NCI-H1417 treated with DMSO at 0.1 percent for 48 hours (cell line): ENCODE measurements at regions not wholly inside any gene's neighbourhood (a gene's known extent, or its start where the extent isn't known, plus 50 kb on each side); places are given as distances from the start of the nearest gene placed in this dataset.
"Not testable (repeated sequence)": the region's sequence is repeated elsewhere in the genome, so short reads cannot be mapped to it uniquely, and the experiment has no call there.

Experiments
- DNase-seq: peaks from one replicate; lab custom pipeline; 2025; lab: John Stamatoyannopoulos, UW

DNA sequence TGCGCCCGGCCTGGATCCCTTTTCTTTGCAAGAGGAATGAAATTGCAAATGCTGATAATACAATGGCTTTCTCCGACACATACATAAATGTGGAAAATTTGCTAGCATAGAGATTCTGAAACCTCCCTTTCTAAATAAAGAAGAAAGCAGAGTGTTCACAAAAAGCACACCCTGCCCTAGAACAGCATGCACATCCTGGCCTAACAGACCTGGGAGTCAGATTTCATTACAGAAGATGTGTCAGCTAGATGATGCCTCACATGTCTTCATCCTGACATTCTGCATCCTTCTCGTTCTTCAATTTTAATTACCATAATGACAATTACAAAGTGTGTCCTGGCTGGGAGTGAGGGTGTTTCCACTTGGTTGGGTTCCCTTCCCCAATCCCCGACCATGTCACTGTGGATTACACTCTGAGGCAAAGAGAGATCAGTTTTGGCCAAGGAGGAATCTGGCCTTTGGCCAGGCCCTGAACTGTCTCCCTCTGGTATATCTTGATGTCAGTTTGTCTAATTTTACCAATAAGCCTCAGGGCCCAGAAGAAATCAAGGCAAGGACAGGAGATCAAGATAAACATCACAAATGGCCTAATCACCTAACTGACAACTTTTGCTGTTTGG, 104.9 kb upstream of the SPATA12 start:
- no peak for DNase-seq

DNA sequence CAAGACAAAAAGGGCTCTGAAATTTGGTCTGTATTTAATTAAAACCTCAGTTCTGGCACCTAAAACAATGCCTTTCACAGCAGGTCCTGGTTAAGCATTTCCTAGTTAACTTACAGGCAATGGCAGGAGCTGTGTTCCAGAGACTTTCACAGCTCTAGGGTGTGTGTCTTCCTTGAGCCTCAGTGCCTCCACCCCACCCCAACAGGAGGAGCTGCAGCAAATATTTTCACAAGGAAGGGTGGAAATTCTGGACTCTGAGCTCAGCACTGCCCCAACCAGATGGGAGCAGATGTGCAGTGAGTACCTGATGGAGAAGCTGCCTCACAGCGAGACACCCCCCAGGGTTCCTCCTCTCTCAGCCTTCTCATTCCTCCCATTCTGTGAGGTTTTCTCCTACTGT, 106.3 kb upstream of the SPATA12 start:
- DNase-seq, result no peak

DNA sequence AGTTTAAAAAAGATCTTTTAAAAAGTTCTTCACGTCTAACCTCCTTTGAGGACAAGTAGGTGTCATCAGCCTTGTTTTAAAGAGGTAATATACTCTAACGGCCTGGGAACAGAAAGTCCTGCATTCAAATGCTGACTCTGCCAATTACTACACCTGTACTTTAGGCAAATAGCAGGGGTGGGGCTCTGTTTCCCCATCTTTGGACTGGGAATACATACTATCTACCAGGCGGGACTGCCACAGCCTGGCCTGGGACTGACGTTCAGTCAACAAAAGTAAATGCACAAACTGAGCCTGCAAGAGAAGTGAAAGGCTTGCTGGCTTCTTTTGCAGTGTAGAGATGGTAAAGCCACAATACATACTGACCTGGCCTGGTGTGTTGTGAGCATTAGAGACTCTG, 107.6 kb upstream of the SPATA12 start:
- DNase-seq, result no peak

DNA sequence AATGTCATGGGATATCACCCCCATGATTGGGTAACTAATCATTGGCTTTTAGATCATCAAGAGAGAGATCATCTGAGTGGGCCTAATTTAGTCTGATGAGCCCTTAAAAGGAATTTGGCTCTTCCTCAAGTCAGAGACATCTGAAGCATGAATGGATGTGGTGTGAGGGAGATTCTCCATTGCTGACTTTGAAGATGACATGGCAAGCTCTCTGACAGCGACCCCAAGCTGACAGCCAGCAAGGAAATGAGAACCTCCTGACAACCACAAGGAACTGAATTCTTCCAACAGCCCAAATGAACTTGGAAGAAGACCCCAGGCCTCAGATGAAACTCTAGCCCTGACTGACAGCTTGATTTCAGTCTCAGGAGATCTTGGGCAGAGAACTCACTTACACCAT, 108.4 kb upstream of the SPATA12 start:
- no peak for DNase-seq

DNA sequence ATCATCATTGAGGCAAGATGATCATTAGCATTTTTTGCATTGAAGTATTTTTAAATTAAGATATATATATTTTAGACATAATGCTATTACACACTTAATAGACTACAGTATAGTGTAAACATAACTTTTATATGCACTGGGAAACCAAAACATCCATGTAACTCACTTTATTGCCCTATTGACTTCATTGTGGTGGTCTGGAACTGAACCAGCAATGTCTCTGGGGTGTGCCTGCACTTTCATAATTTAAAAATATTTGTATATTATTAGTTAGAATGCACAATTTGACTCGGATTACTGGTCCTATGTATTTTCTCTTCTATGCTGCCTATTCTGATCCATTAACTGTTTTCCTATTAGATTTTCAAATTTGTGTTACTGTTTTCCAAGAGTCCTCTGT, 109.1 kb upstream of the SPATA12 start:
- no peak for DNase-seq

DNA sequence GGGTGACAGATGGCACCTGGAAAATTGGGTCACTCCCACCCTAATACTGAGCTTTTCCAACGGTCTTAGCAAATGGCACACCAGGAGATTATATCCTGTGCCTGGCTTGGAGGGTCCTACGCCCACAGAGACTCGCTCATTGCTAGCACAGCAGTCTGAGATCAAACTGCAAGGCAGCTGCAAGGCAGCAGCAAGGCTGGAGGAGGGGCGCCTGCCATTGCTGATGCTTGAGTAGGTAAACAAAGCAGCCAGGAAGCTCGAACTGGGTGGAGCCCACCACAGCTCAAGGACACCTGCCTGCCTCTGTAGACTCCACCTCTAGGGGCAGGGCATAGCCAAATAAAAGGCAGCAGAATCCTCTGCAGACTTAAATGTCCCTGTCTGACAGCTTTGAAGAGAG, 115.1 kb upstream of the SPATA12 start:
- not testable (repeated sequence) for DNase-seq

DNA sequence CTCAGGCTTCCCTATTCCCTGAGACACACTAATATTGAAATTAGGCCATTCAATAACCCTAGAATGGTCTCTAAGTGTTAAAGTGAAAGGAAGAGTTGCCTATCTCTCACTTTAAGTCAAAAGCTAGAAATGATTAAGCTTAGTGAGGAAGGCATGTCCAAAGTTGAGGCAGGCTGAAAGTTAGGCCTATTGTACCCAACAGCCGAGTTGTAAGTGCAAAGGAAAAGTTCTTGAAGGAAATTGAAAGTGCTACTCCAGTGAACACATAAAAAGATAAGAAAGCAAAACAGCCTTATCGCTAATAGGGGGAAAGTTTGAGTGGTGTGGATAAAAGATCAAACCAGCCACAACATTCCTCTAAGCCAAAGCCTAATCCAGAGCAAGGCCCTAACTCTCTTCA, 117.9 kb upstream of the SPATA12 start:
- DNase-seq, result no peak

DNA sequence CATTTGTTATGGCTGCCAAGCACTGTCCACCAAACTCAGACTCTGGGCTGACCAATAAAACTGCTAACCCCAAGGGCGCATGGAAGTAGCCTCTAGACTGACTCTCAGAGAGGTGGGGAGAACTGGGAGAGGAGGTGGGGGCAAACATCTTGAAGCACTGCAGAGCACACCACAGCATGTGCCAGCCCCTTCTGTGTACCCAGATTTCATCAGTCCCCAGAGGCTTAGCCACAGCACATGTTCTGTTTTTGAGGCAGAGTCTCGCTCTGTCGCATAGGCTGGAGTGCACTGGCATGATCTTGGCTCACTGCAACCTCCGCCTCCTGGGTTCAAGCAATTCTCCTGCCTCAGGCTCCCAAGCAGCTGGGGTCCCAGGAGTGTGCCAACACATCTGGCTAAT, 119.5 kb upstream of the SPATA12 start:
- DNase-seq, result no peak

DNA sequence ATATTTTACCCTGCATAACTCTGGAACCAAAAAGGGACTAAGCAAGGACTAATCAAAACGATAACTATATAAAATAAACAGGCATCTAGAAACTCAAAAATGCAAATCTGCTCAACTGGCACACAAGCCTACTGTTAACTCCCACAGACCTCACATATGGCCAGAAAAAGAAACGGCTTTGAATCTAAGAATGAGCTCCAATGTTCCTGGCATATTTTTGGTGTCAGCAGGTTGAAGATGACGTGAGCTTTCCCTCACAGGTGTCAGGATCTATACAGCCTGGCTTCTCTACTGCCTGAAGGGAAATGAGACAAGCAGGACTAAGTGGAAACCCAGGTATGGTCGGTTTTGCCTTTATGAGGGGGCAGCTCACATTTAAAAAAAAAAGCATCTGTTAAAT, 120.1 kb upstream of the SPATA12 start:
- DNase-seq, result no peak

DNA sequence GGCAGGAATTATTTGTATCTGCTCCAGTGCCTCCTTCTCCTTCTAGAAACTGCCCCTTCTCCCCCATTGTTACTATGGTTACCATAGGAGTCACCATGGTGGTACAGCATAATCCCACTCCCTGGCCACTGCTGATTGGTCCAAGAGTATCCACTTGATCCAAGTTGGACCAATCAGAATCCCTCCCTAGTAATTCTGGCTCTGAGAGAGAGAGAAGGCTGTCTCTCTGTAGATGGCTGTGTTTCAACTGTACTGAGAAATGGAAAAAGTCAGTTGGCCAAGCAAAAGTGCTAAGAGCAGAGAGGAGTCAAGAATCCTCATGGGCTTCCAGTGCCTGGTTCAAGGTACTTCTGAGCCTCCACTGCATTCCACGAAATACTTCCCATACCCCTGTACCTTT, 120.6 kb upstream of the SPATA12 start:
- no peak for DNase-seq

DNA sequence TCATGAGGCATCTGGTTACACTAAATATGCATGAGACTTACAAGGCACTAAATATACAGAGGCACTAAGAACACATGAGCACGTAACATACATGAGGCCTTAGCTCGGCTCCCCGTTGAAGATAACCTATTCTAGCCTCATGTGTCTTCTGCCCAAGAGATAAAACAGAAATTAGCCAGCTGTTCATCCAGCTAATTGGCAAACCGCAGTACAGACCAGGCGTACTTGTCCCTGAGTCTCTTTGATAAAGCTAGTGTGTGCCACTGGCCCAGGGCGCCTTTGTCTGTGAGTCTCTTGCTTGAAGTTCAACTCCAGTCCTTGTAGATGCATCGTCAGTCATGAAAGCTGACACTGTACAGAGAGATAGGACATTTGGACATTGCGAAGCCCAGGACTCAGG, 121.9 kb upstream of the SPATA12 start:
- no peak for DNase-seq

DNA sequence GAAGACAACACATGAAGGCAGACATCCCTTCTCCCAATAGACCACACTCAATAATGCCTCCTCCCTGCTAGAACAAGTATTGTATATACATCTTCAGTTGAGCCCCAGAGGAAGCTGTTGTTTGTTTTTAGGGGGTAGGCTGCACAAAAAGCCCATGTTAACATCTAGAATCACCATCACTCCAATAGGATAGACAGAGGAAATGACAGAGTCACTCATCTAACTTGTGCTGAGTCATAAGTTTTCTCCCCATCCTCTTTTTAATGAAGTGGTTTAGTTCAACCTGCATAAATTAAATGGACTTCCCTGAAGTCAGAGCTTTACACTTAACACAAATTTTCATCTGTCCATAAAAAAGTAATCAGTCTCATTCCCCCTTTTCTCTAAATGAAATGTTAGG, 122.9 kb upstream of the SPATA12 start:
- no peak for DNase-seq

DNA sequence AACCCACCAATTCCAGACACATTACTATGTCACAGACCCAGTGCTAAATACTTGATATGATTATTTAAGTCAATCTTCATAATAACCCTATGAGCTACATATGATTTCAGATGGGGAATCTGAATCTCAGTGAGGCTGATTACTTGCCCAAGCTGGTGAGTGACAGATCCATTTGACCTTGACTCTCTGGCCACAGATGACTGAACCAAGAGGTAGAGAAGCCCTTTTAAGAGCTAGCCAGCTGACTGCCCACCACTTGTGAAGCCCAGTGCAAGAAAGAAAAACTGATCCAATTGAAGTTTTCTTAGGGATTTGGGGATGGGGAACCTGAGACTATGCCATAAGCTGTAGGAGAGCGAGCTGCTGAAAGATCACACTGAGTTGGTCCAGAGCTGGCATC, 124.7 kb upstream of the SPATA12 start:
- no peak for DNase-seq

DNA sequence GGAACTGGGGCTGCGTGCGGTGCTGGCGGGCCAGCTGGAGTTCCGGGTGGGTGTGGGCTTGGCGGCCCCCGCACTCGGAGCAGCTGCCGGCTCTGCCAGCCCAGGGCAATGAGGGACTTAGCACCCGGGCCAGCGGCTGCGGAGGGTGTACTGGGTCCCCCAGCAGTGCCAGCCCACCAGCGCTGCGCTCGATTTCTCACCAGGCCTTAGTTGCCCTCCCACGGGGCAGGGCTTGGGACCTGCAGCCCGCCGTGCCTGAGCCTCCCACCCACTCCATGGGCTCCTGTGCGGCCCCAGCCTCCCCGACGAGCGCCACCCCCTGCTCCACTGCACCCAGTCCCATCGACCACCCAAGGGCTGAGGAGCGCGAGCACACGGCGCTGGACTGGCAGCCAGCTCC, 126.0 kb upstream of the SPATA12 start:
- DNase-seq, result not testable (repeated sequence)

DNA sequence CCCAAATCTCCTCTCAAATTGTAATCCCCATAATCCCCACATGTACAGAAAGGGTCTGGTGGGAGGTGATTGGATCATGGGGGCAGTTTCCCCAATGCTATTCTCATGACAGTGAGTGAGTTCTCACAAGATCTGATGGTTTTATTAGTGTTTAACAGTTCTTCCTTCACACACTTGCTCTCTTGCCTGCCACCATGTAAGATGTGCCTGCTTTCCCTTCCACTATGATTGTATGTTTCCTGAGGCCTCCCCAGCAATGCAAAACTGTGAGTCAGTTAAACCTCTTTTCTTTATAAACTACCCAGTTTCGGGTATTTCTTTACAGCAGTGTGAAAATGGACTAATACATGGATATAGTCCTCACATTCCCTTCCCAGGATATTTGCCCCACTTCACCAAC, 126.7 kb upstream of the SPATA12 start:
- DNase-seq, result no peak

DNA sequence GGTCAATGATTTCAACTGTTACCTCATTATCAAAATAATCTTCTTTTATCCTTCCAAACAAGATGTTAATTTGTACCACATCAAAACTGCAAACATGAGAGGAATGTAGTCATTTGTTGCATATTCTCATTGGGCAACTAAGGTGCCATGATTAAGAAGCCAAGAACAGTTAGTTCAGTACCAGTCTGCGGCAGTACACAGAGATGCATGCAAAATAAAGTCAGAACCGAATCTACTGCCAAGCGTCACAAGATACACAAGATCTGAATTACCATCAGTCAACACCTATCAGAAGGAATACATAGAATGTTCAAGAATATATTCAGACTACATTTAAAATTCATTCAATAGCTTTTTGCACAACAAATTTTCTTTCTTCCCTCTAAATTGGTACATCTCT, 127.6 kb upstream of the SPATA12 start:
- DNase-seq, result no peak

DNA sequence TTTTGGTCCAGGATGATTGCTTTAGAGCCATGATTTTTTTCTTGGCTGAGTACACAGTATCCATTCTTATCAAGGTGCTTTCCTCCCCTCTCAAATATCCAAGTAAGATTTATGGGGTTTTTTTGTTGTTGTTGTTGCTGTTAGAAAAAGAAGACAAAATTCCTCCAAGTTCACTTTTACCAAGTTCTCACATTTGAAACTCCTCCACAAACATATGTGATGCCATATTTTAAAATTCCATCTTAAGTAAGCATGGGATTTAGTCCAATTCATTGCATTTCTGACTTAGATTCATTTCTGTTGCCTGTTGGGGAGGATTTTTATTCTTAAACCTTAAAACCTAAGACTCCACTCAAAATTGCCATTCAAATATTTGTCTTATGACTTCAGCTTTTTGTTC, 128.6 kb upstream of the SPATA12 start:
- no peak for DNase-seq

DNA sequence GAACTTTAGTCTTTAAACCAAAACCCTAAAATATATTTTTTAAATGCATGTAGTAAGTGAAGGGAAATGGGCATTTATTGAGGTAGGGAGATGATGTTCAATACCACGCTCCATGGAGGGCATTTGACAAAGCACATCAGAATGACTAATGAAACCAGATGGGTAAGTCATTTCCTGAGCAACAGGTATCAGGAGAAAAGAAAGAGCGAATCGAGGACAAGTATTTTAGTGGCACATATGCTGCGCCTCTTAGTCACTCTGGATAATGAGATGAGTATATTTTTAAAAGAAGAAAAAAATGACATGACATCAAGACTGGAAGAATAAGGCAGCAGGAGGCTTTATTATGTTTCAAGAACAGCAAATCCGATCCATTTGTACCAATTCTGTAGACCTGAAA, 129.0 kb upstream of the ARHGEF3 start:
- no peak for DNase-seq

DNA sequence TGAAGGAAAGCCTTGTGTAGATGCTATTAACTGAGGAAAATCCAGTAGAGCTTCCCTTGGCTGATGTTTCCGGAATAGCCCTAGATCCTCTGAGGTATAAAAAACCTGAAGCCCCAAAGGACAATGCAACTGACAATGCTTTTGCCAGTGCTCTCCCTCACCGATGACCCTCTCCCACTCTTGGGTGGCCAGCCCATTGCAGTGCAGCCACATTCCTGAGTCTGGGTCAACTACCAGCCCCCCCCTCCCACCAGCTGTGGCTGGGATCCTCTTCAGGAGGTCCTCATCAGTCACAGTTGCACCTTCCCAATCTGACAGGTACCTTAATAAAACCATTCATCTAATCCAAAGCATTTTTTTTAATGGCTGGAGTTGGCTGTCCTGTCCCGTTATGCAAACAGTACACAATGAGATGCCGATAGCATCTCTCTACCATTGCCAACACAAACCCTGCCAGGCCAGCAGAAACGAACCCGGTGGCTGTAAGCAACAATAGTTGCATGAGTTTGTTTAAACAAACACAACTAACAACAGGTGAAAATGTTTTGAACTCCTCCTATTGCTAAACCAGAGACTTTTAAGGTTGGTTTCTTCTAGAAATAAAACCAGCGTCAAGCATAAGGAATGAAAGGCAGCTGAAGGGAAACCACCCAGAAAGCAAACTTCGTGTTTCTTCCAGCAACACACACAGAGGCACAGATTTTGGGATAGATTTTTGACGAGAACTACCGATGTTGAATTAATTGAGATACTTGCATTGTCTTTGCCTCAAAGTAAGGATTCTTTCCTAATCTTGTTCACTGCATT, 128.3 kb upstream of the ARHGEF3 start:
- no peak for DNase-seq

DNA sequence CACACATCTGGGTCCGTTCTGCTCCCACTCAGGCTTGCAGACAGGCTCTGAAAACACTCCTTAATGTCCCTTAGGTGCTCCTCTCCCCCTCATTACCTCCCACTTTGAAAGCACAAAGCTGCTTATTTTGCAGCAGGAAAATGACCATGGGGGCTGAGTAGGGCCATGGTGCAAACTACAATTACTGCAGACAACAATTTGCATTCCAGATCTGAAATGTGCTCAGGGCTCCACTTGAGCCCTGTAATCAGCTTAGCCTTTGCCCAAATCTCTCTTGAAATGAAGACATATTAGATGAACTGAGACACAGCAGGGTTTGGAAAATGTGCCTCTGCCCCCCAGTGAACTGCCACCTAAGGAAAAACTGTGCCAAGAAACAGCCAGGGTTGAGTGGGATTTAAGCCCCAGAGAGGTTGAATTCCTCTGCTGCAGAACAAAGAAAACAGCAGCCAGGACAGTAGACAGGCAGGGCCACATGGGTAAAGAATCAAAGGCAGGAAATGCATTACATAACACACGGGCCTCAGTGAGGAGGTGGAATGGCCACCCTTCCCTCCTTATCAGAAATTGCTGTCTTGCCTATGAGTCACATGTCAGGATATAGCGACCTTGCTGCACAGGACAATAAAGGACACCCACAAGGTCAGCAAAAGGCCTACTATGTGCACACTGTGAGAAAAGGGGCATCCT, 126.8 kb upstream of the ARHGEF3 start:
- no peak for DNase-seq

DNA sequence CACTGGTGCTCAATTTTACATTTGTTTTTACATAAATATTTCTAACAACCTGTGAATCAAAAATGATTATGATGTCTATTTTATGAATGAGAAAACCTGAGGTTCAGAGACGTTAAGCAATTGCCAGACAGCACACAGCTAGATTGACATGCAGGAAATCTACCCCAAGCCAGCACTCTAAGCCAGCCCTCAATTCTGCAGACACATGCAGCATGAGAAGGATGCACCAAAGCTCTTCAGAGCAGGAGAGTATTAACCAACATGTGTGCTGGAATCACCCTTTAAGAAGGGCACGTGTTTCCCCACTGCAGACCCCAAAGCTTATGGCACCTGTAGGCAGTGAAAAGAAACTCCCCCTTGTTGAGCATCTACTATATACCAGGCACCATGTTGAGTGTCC, 126.1 kb upstream of the ARHGEF3 start:
- DNase-seq, result no peak

DNA sequence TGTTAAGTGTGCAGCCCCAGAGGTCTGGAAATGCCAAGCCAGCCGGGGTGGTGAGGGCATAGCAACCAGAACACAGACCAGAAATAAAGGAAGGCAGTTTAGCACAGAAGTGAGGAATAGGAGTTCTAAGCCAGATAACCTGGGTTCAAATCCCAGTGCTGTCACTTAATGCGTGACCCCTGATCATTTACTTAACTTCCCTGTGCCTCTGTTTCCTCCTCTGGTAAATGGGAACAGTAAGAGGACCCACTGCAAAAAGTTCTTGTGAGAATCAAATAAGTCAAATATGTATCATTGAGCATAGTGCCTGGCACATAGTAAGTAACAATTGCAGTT, 125.2 kb upstream of the ARHGEF3 start:
- no peak for DNase-seq

DNA sequence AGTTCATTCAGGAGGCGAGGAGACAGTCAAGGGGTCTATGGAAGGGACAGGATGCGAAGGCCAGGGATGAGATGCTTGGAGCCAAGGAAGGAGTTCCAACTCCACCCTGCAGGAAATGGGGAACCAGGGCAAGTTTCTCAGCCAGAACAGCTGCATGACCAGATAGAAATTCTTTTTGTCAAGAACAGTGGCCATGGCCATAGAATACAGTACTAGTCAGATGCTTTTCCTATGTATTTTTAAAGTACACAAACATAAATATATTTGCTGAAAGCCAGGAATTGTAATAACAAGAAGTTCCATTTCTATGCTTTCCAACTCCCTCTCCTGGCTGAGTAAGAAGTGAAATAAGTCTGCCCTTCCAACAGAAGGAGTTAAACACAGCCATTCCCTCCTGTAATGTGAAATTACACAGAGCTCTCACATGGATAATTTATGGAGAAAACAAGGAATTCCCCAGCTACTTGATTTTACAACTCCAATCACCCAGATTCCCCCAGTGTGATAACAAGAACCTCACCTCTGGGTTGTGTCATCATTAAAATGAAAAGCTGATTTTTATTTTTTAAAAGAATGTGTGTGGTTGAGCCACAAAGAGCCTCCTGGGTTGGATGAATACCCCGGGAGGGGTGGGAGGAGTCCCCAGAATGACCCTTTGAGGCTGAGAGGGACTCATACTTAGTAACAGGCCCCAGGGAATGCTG, 124.6 kb upstream of the ARHGEF3 start:
- DNase-seq, result no peak
